H1 (cell line): ENCODE measurements at regions not wholly inside any gene's neighbourhood (a gene's known extent, or its start where the extent isn't known, plus 50 kb on each side); places are given as distances from the start of the nearest gene placed in this dataset.

Experiments used
- CTCF ChIA-PET: fragments of 300-600 bp; sonication (Branson Sonifier 250); formaldehyde crosslinking; loops from one replicate; lab custom pipeline; 2021; ENCODE audit not compliant: partially characterized antibody; lab: Charles Lee
- POLR2A ChIA-PET: fragments of 300-600 bp; sonication (Branson Sonifier 250); formaldehyde crosslinking; loops from one replicate; lab custom pipeline; 2021; ENCODE audit warnings: inconsistent platforms; ENCODE audit not compliant: partially characterized antibody; lab: Charles Lee
- DNase-seq, 2 experiments: peaks; one replicate each; pipeline versions ENCODE4 v3.0.0 to v3.0.0-alpha.2; 2010 to 2022; ENCODE audit warnings: low spot score in 2 of 2, low read depth in 1 of 2, mixed read lengths in 1 of 2
- FAIRE-seq: peaks from 2 replicates; lab custom pipeline; 2011; peaks lifted over from hg19 to GRCh38; lab: Jason Lieb, UNC
- H2AFZ ChIP-seq: 2 replicates; pipeline ENCODE4 v1.8.1; 2012; ENCODE audit warnings: low read length, inconsistent platforms
- H2AK5ac ChIP-seq: 2 replicates; pipeline ENCODE4 v1.6.1; 2013; ENCODE audit warnings: low read depth, low read length
- H2BK120ac ChIP-seq: replicated peaks from 2 replicates; pipeline ENCODE3; 2013; ENCODE audit warnings: low read depth, low read length, inconsistent platforms
- H2BK12ac ChIP-seq: 2 replicates; pipeline ENCODE4 v1.6.1; 2013; ENCODE audit warnings: low read depth, low read length
- H2BK15ac ChIP-seq: 2 replicates; pipeline ENCODE4 v1.6.1; 2013; ENCODE audit warnings: low read length
- H2BK20ac ChIP-seq: 2 replicates; pipeline ENCODE4 v1.6.1; 2013; ENCODE audit warnings: low read length
- H2BK5ac ChIP-seq: 2 replicates; pipeline ENCODE4 v1.6.1; 2013; ENCODE audit warnings: low read depth, low read length
- H3K14ac ChIP-seq: 2 replicates; pipeline ENCODE4 v1.6.1; 2013; ENCODE audit warnings: inconsistent platforms; ENCODE audit not compliant: insufficient read length
- H3K18ac ChIP-seq: 2 replicates; pipeline ENCODE4 v1.6.1; 2013; ENCODE audit warnings: low read length; ENCODE audit errors: extremely low read depth
- H3K23ac ChIP-seq: 2 replicates; pipeline ENCODE4 v1.6.1; 2013; ENCODE audit warnings: inconsistent platforms; ENCODE audit not compliant: insufficient read length
- H3K23me2 ChIP-seq: 2 replicates; pipeline ENCODE4 v1.6.1; 2013; ENCODE audit warnings: low read depth, low read length
- H3K27ac ChIP-seq: 2 replicates; pipeline ENCODE4 v1.6.1; 2011; ENCODE audit warnings: low read depth, low read length, inconsistent platforms
- H3K27me3 ChIP-seq, 4 experiments: replicated peaks in 1 of 4; 1 replicate in 1 of 4; 2 replicates in 3 of 4; pipeline versions ENCODE4 v1.6.1 to v1.8.1; 2011 to 2013; ENCODE audit warnings: low read length in 3 of 4, mild to moderate bottlenecking in 3 of 4, inconsistent platforms in 2 of 4, mixed read lengths in 2 of 4, moderate library complexity in 1 of 4; ENCODE audit not compliant: control insufficient read depth in 3 of 4, insufficient read depth in 3 of 4; ENCODE audit errors: extremely low read depth in 1 of 4
- H3K36me3 ChIP-seq, 4 experiments: 2 replicates each; pipeline versions ENCODE4 v1.6.1 to v1.8.1; 2011 to 2013; ENCODE audit warnings: mild to moderate bottlenecking in 4 of 4, low read length in 3 of 4, moderate library complexity in 2 of 4, control low read depth in 1 of 4, inconsistent platforms in 1 of 4; ENCODE audit not compliant: insufficient read depth in 4 of 4, control insufficient read depth in 2 of 4
- H3K4ac ChIP-seq: replicated peaks from 2 replicates; pipeline ENCODE3; 2013; ENCODE audit warnings: low read length, low read depth, mixed read lengths, inconsistent platforms; ENCODE audit not compliant: insufficient read length
- H3K4me1 ChIP-seq, 4 experiments: replicated peaks in 1 of 4; 1 replicate in 1 of 4; 2 replicates in 3 of 4; pipeline versions ENCODE4 v1.6.1 to v1.8.1; 2011 to 2013; ENCODE audit warnings: low read length in 3 of 4, inconsistent platforms in 2 of 4, mixed read lengths in 1 of 4; ENCODE audit not compliant: insufficient read depth in 4 of 4, control insufficient read depth in 3 of 4
- H3K4me2 ChIP-seq, 2 experiments: 2 replicates each; pipeline versions ENCODE4 v1.6.1 to v1.8.1; 2011 to 2013; ENCODE audit warnings: low read depth in 2 of 2, low read length in 2 of 2, control low read depth in 1 of 2, inconsistent platforms in 1 of 2, mild to moderate bottlenecking in 1 of 2; ENCODE audit not compliant: insufficient read depth in 1 of 2
- H3K4me3 ChIP-seq, 4 experiments: fragments of 200-600, 300-600 bp in 1 of 4; sonication (generic), shearing (Covaris generic), sonication (Bioruptor Twin) in 1 of 4; 2 replicates each; pipeline versions ENCODE4 v1.5.1 to v1.8.1; 2011 to 2016; ENCODE audit warnings: low read length in 4 of 4, low read depth in 3 of 4, control low read depth in 2 of 4, inconsistent platforms in 2 of 4, mild to moderate bottlenecking in 2 of 4, mixed read lengths in 1 of 4, moderate library complexity in 1 of 4; ENCODE audit not compliant: insufficient read depth in 2 of 4; ENCODE audit errors: extremely low read depth in 1 of 4
- H3K56ac ChIP-seq: replicated peaks from 2 replicates; pipeline ENCODE3; 2013; ENCODE audit warnings: low read depth, mild to moderate bottlenecking, mixed read lengths, low read length, inconsistent platforms; ENCODE audit not compliant: insufficient read length
- H3K79me1 ChIP-seq: 2 replicates; pipeline ENCODE4 v1.6.1; 2013; ENCODE audit warnings: low read depth, low read length, control low read depth
- H3K79me2 ChIP-seq, 2 experiments: 2 replicates each; pipeline versions ENCODE4 v1.6.1 to v1.8.1; 2012 to 2013; ENCODE audit warnings: low read length in 2 of 2, mild to moderate bottlenecking in 2 of 2, inconsistent platforms in 1 of 2; ENCODE audit not compliant: insufficient read depth in 2 of 2, control insufficient read depth in 1 of 2
- H3K9ac ChIP-seq, 4 experiments: replicated peaks in 1 of 4; 1 replicate in 1 of 4; 2 replicates in 3 of 4; pipeline versions ENCODE4 v1.6.1 to v1.8.1; 2011 to 2013; ENCODE audit warnings: low read depth in 3 of 4, low read length in 3 of 4, control low read depth in 2 of 4, mild to moderate bottlenecking in 2 of 4, moderate library complexity in 2 of 4, inconsistent platforms in 1 of 4; ENCODE audit errors: extremely low read depth in 1 of 4
- H3K9me3 ChIP-seq, 2 experiments: 2 replicates each; pipeline versions ENCODE4 v1.6.1 to v1.8.1; 2012 to 2013; ENCODE audit warnings: mild to moderate bottlenecking in 2 of 2, moderate library complexity in 2 of 2, control low read depth in 1 of 2, inconsistent platforms in 1 of 2, low read depth in 1 of 2, low read length in 1 of 2, mixed read lengths in 1 of 2; ENCODE audit not compliant: insufficient read depth in 2 of 2
- H4K20me1 ChIP-seq, 2 experiments: replicated peaks in 1 of 2; 2 replicates each; pipeline versions ENCODE3 to v1.8.1; 2011 to 2013; ENCODE audit warnings: inconsistent platforms in 2 of 2, low read length in 2 of 2, mild to moderate bottlenecking in 1 of 2; ENCODE audit not compliant: insufficient read depth in 2 of 2, control insufficient read depth in 1 of 2
- H4K5ac ChIP-seq: 2 replicates; pipeline ENCODE4 v1.6.1; 2013; ENCODE audit warnings: low read length, low read depth, mixed read lengths, inconsistent platforms; ENCODE audit not compliant: insufficient read length
- H4K8ac ChIP-seq: 2 replicates; pipeline ENCODE4 v1.8.0; 2013; ENCODE audit warnings: mild to moderate bottlenecking, moderate library complexity, low read length, inconsistent platforms; ENCODE audit not compliant: insufficient read depth; ENCODE audit errors: extremely low read depth
- H4K91ac ChIP-seq: replicated peaks from 2 replicates; pipeline ENCODE3; 2013; ENCODE audit warnings: low read length, mixed read lengths, inconsistent platforms; ENCODE audit not compliant: insufficient read length
- ASH2L ChIP-seq: fragments of 200-600, 300-600 bp; sonication (generic); IDR thresholded peaks from one replicate; pipeline ENCODE4 v1.7.1; 2017; ENCODE audit warnings: low read length
- BCL11A ChIP-seq, 2 experiments: IDR thresholded peaks; one replicate each; pipeline ENCODE4 v1.6.1; 2011; ENCODE audit warnings: low read depth in 2 of 2, low read length in 2 of 2, mild to moderate bottlenecking in 2 of 2
- CTBP2 ChIP-seq: IDR thresholded peaks from 2 replicates; pipeline ENCODE4 v1.7.0; 2011; ENCODE audit warnings: borderline replicate concordance, mild to moderate bottlenecking, moderate library complexity, mixed read lengths, low read length; ENCODE audit not compliant: insufficient read depth, insufficient read length
- CTCF ChIP-seq, 3 experiments: IDR thresholded peaks; 1 replicate in 2 of 3; 2 replicates in 1 of 3; pipeline versions ENCODE4 v1.5.1 to v1.6.1; 2011; ENCODE audit warnings: low read length in 3 of 3, mild to moderate bottlenecking in 3 of 3, inconsistent platforms in 2 of 3, low read depth in 1 of 3, moderate library complexity in 1 of 3; ENCODE audit not compliant: insufficient read depth in 1 of 3; ENCODE audit errors: control extremely low read depth in 1 of 3
- EP300 ChIP-seq, 2 experiments: IDR thresholded peaks; 1 replicate in 1 of 2; 2 replicates in 1 of 2; pipeline ENCODE4 v1.6.1; 2011 to 2012; ENCODE audit warnings: low read depth in 2 of 2, low read length in 2 of 2, mild to moderate bottlenecking in 2 of 2, borderline replicate concordance in 1 of 2, inconsistent platforms in 1 of 2, moderate library complexity in 1 of 2
- KDM5A ChIP-seq: fragments of 200-600 bp; IDR thresholded peaks from 2 replicates; pipeline ENCODE4 v1.7.1; 2012; ENCODE audit warnings: mild to moderate bottlenecking, low read length, inconsistent platforms, mixed read lengths
- PHF8 ChIP-seq: fragments of 200-600 bp; sonication (generic); conservative IDR thresholded peaks from 2 replicates; pipeline ENCODE4 v1.7.1; 2012; ENCODE audit warnings: low read depth, mild to moderate bottlenecking, inconsistent platforms, low read length, moderate library complexity
- POU5F1 ChIP-seq: IDR thresholded peaks from 2 replicates; pipeline ENCODE4 v1.6.1; 2011; ENCODE audit warnings: low read depth, mild to moderate bottlenecking, low read length, moderate library complexity
- SUZ12 ChIP-seq: fragments of 200-600 bp; sonication (generic); IDR thresholded peaks from 2 replicates; pipeline ENCODE4 v1.6.1; 2012; ENCODE audit warnings: mild to moderate bottlenecking, inconsistent platforms, low read length, moderate library complexity, mixed read lengths
- TAF7 ChIP-seq: optimal IDR thresholded peaks from 2 replicates; pipeline ENCODE3; 2011; ENCODE audit warnings: low read depth, mild to moderate bottlenecking, inconsistent platforms, low read length, moderate library complexity, borderline replicate concordance
- TEAD4 ChIP-seq: IDR thresholded peaks from 2 replicates; pipeline ENCODE4 v1.6.1; 2012; ENCODE audit warnings: low read depth, low read length, inconsistent platforms, mixed read lengths
- YY1 ChIP-seq: IDR thresholded peaks from 2 replicates; pipeline ENCODE4 v1.6.1; 2011; ENCODE audit warnings: low read depth, mild to moderate bottlenecking, low read length
- WGBS, 2 experiments: shearing (Covaris generic) in 1 of 2; methylation state at CpG; one replicate each; pipeline versions ENCODE4 v1.1.6 to v1.1.7; 2013 to 2015; ENCODE audit warnings: low lambda C conversion rate in 2 of 2, mixed read lengths in 2 of 2, inconsistent platforms in 1 of 2, low coverage in 1 of 2, missing lambda C conversion rate in 1 of 2; ENCODE audit not compliant: insufficient replicate concordance in 2 of 2, insufficient coverage in 1 of 2, insufficient read length in 1 of 2; ENCODE audit errors: extremely low coverage in 1 of 2, missing lambda C conversion rate in 1 of 2; 5-methylcytosine and 5-hydroxymethylcytosine counted together

DNA sequence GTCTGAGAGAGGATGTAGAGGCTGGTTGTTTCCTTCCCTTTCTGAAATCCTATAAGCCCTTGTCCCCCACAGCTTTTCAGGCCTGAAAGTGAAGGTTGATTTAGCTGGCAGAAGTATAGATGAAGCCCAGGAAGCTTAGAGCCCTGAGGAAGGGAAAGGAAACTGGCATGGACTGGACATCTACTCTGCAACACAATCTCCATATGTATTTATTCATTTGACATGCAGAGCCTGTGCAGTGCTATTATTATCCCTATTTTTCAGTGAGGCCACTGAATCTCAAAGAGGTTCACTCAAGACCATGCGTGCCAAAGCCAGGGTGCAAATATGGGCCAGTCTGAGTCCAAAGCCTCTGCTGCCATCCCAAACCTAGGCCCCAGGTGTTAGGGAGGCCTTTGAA is 78.5 kb upstream of the KCND3 start:
- no peak overlapping the region for H3K14ac ChIP-seq
- ChIA-PET CTCF (interaction anchor here (0.8 kb wide), 1 partner anchor 21 kb away, joined by 3 read pairs; no protein-coding TSS in a partner anchor), POLR2A (no interaction called here)
- no peak overlapping the region for H4K8ac ChIP-seq
- H3K4me1 ChIP-seq = no peaks in the 10 kb centered on the region; a peak in 1 of 7 replicates
- H4K20me1 ChIP-seq = no peaks in the 10 kb centered on the region
- no peak overlapping the region for H2BK12ac ChIP-seq
- H4K5ac ChIP-seq = no peak overlapping the region
- DNase-seq (no peak), FAIRE-seq (no peak)
- H3K9me3 ChIP-seq = peaks cover 7 to 14% of the 10 kb centered on the region in 2 experiments
- H2AK5ac ChIP-seq = no peak overlapping the region
- H3K4ac ChIP-seq = no peak overlapping the region
- H3K27ac ChIP-seq = no peak overlapping the region
- H3K27me3 ChIP-seq = no peaks in the 10 kb centered on the region
- no peak overlapping the region for H2BK120ac ChIP-seq
- no peak overlapping the region for H2BK20ac ChIP-seq
- H2BK15ac ChIP-seq = no peak overlapping the region
- H3K23me2 ChIP-seq = 0 out of 2 replicates have a peak, but pooled peaks cover 2% of the 10 kb centered on the region
- H3K56ac ChIP-seq = no peak overlapping the region
- H2BK5ac ChIP-seq = no peak overlapping the region
- no peaks in the 10 kb centered on the region for H3K79me2 ChIP-seq
- no peaks in the 10 kb centered on the region for H3K79me1 ChIP-seq
- H3K9ac ChIP-seq = no peak overlapping the region
- TF ChIP-seq CTCF (IDR thresholded peaks at IDR 0.05; ENCODE audit: control extremely low read depth in 1 of 3, insufficient read depth in 1 of 3, low read depth in 1 of 3, low read length in 3 of 3) = no peak
- no peak for TF ChIP-seq KDM5A
- no peak for TF ChIP-seq PHF8
- TF ChIP-seq POU5F1 = no peak
- TF ChIP-seq CTBP2 = no peak
- TF ChIP-seq EP300 (IDR thresholded peaks at IDR 0.05; ENCODE audit: borderline replicate concordance in 1 of 2, low read depth in 2 of 2, low read length in 2 of 2) = no peak
- no peak for TF ChIP-seq TAF7
- TF ChIP-seq YY1 = no peak
- no peak for TF ChIP-seq ASH2L
- TF ChIP-seq BCL11A (IDR thresholded peaks at IDR 0.05; ENCODE audit: low read depth in 2 of 2, low read length in 2 of 2) = no peak
- TF ChIP-seq TEAD4 = no peak
- TF ChIP-seq SUZ12 = no peak
- H3K23ac ChIP-seq = no peak overlapping the region
- no peak overlapping the region for H3K4me3 ChIP-seq
- 0 out of 8 replicates have a peak, but pooled peaks cover 0 to 2% (median 0%) of the 10 kb centered on the region in 4 experiments for H3K36me3 ChIP-seq
- H3K18ac ChIP-seq = no peak overlapping the region
- no peak overlapping the region for H3K4me2 ChIP-seq
- no peak overlapping the region for H4K91ac ChIP-seq
- WGBS, 2 experiments = 92% methylated on average over 1 of the region's 1 CpG; no CpG with 5 or more reads in 1 of the 2 experiments
- H2AFZ ChIP-seq = no peak overlapping the region
